Neural cell (in vitro differentiated cells): ENCODE measurements at regions not wholly inside any gene's neighbourhood (a gene's known extent, or its start where the extent isn't known, plus 50 kb on each side); places are given as distances from the start of the nearest gene placed in this dataset.

Experiments
- H2AFZ ChIP-seq: fragments of 200-600, 300-800 bp; sonication (generic), shearing (Covaris generic); 2 replicates; pipeline ENCODE4 v1.6.0; 2014; ENCODE audit warnings: low read depth, mild to moderate bottlenecking, antibody characterized with exemption, low read length, moderate library complexity
- H3F3A ChIP-seq: fragments of 200-600 bp; shearing (Covaris generic); 2 replicates; pipeline ENCODE4 v1.6.1; 2016; ENCODE audit warnings: mild to moderate bottlenecking, moderate library complexity, mixed read lengths, antibody characterized with exemption, low read length; ENCODE audit not compliant: insufficient read depth, poor library complexity, severe bottlenecking
- H3K27ac ChIP-seq: fragments of 200-600, 300-800 bp; sonication (generic), shearing (Covaris generic); 2 replicates; pipeline ENCODE4 v1.5.1; 2014; ENCODE audit warnings: mild to moderate bottlenecking, low read length, moderate library complexity
- H3K27me3 ChIP-seq: fragments of 300-800, 200-600 bp; sonication (generic), shearing (Covaris generic); 2 replicates; pipeline ENCODE4 v1.6.0; 2014; ENCODE audit warnings: mild to moderate bottlenecking, low read depth, low read length, moderate library complexity; ENCODE audit not compliant: insufficient read depth
- H3K36me3 ChIP-seq: fragments of 300-800, 200-600 bp; sonication (generic), shearing (Covaris generic); 2 replicates; pipeline ENCODE4 v1.5.1; 2014; ENCODE audit warnings: mild to moderate bottlenecking, antibody characterized with exemption, low read length, moderate library complexity; ENCODE audit not compliant: insufficient read depth
- H3K4me2 ChIP-seq: fragments of 300-800, 200-600 bp; sonication (generic), shearing (Covaris generic); 2 replicates; pipeline ENCODE4 v1.6.0; 2014; ENCODE audit warnings: mild to moderate bottlenecking, low read length
- H3K4me3 ChIP-seq: fragments of 300-800, 200-600 bp; sonication (generic), shearing (Covaris generic); 2 replicates; pipeline ENCODE4 v1.5.1; 2014; ENCODE audit warnings: mild to moderate bottlenecking, low read length, moderate library complexity
- H3K79me2 ChIP-seq: fragments of 200-600 bp; shearing (Covaris generic); replicated peaks from 2 replicates; pipeline ENCODE4 v1.6.0; 2014; ENCODE audit warnings: mild to moderate bottlenecking, low read length, moderate library complexity; ENCODE audit not compliant: insufficient read depth
- H3K9ac ChIP-seq: fragments of 300-800, 200-600 bp; sonication (generic), shearing (Covaris generic); 2 replicates; pipeline ENCODE4 v1.6.1; 2016; ENCODE audit warnings: mild to moderate bottlenecking, low read length, mixed read lengths
- H3K9me2 ChIP-seq: fragments of 200-600 bp; shearing (Covaris generic); 2 replicates; pipeline ENCODE4 v1.6.1; 2016; ENCODE audit warnings: mild to moderate bottlenecking, low read length, mixed read lengths; ENCODE audit not compliant: insufficient read depth
- H3K9me3 ChIP-seq: fragments of 200-600, 300-800 bp; sonication (generic), shearing (Covaris generic); 2 replicates; pipeline ENCODE4 v1.6.1; 2016; ENCODE audit warnings: mild to moderate bottlenecking, mixed run types, low read length, moderate library complexity, mixed read lengths
- H4K20me1 ChIP-seq: fragments of 200-600 bp; shearing (Covaris generic); 2 replicates; pipeline ENCODE4 v1.6.1; 2016; ENCODE audit warnings: mild to moderate bottlenecking, mixed run types; ENCODE audit not compliant: insufficient read depth
- CTCF ChIP-seq: fragments of 450-650 bp; IDR thresholded peaks from 2 replicates; pipeline ENCODE4 v1.5.1; 2014; ENCODE audit warnings: antibody characterized with exemption, mild to moderate bottlenecking, moderate library complexity; ENCODE audit not compliant: poor library complexity, severe bottlenecking
- EP300 ChIP-seq: fragments of 450-650 bp; conservative IDR thresholded peaks from 2 replicates; pipeline ENCODE4 v1.6.1; 2014; ENCODE audit warnings: antibody characterized with exemption, mild to moderate bottlenecking, moderate library complexity; ENCODE audit not compliant: poor library complexity, severe bottlenecking
- EZH2 ChIP-seq: fragments of 200-600, 300-800 bp; shearing (Covaris generic), sonication (generic); IDR thresholded peaks from 2 replicates; pipeline ENCODE4 v1.6.1; 2014; ENCODE audit warnings: antibody characterized with exemption, low read length, borderline replicate concordance, mild to moderate bottlenecking; ENCODE audit not compliant: insufficient read depth, poor library complexity, severe bottlenecking
- MXI1 ChIP-seq: fragments of 450-650 bp; conservative IDR thresholded peaks from 2 replicates; pipeline ENCODE4 v1.6.1; 2014; ENCODE audit warnings: antibody characterized with exemption, mild to moderate bottlenecking; ENCODE audit not compliant: poor library complexity, severe bottlenecking
- POLR2AphosphoS5 ChIP-seq: IDR thresholded peaks from 2 replicates; pipeline ENCODE4 v1.6.1; 2012
- RAD21 ChIP-seq: fragments of 450-650 bp; conservative IDR thresholded peaks from 2 replicates; pipeline ENCODE4 v1.6.1; 2014; ENCODE audit warnings: antibody characterized with exemption, mild to moderate bottlenecking, moderate library complexity
- REST ChIP-seq: IDR thresholded peaks from 2 replicates; pipeline ENCODE4 v1.6.1; 2012; ENCODE audit warnings: borderline replicate concordance
- SMC3 ChIP-seq: fragments of 450-650 bp; conservative IDR thresholded peaks from 2 replicates; pipeline ENCODE4 v1.6.1; 2014; ENCODE audit warnings: antibody characterized with exemption, mild to moderate bottlenecking, moderate library complexity; ENCODE audit not compliant: poor library complexity
- TAF1 ChIP-seq: IDR thresholded peaks from 2 replicates; pipeline ENCODE4 v1.6.1; 2012; ENCODE audit warnings: low read depth

GRCh38 chr3:101142160-101142559 is 148.9 kb upstream of the ABI3BP start:
- no peak overlapping the region for H3K4me2 ChIP-seq
- no peaks in the 10 kb centered on the region for H3K9me3 ChIP-seq
- H4K20me1 ChIP-seq = no peaks in the 10 kb centered on the region
- no peak overlapping the region for H3K9ac ChIP-seq
- H2AFZ ChIP-seq = no peak overlapping the region
- H3F3A ChIP-seq = no peaks in the 10 kb centered on the region
- no peak overlapping the region for H3K27ac ChIP-seq
- no peaks in the 10 kb centered on the region for H3K27me3 ChIP-seq
- no peaks in the 10 kb centered on the region for H3K79me2 ChIP-seq
- TF ChIP-seq TAF1 = no peak
- TF ChIP-seq REST = no peak
- no peak for TF ChIP-seq MXI1
- TF ChIP-seq SMC3 = no peak
- no peak for TF ChIP-seq EP300
- TF ChIP-seq POLR2AphosphoS5 = no peak
- no peak for TF ChIP-seq CTCF
- TF ChIP-seq EZH2 = no peak
- no peak for TF ChIP-seq RAD21
- no peaks in the 10 kb centered on the region for H3K9me2 ChIP-seq
- H3K36me3 ChIP-seq = no peaks in the 10 kb centered on the region
- no peak overlapping the region for H3K4me3 ChIP-seq

GRCh38 chr3:101141135-101141534 is 147.9 kb upstream of the ABI3BP start:
- Histone ChIP-seq H3K9me2 (no peaks in the 10 kb centered on the region), H3K79me2 (no peaks in the 10 kb centered on the region), H4K20me1 (no peaks in the 10 kb centered on the region), H3K4me2 (no peak overlapping the region), H2AFZ (no peak overlapping the region), H3F3A (no peaks in the 10 kb centered on the region), H3K27ac (no peak overlapping the region), H3K27me3 (no peaks in the 10 kb centered on the region), H3K4me3 (no peak overlapping the region), H3K36me3 (no peaks in the 10 kb centered on the region), H3K9me3 (no peaks in the 10 kb centered on the region), H3K9ac (no peak overlapping the region)
- TF ChIP-seq POLR2AphosphoS5 (no peak), RAD21 (no peak), TAF1 (no peak), CTCF (no peak), EP300 (no peak), SMC3 (no peak), REST (no peak), MXI1 (no peak), EZH2 (no peak)
